ENCODE measurements at regions not wholly inside any gene's neighbourhood (a gene's known extent, or its start where the extent isn't known, plus 50 kb on each side); places are given as distances from the start of the nearest gene placed in this dataset.

GRCh38 chr7:12089951-12090756 lies 120.9 kb upstream of the TMEM106B start:
- ChIA-PET CTCF (interaction anchor here (0.6 kb wide), 1 partner anchor 18 kb away, joined by 3 read pairs; no protein-coding TSS in a partner anchor), POLR2A (no interaction called here)
- DNase-seq (ENCODE audit: extremely low spot score), result no peak
- TF ChIP-seq FOXK2 (IDR thresholded peaks at IDR 0.05) (no peak), ZNF384 (IDR thresholded peaks at IDR 0.05) (no peak)

GRCh38 chr7:12090757-12091221 lies 120.3 kb upstream of the TMEM106B start:
- no peak for DNase-seq (ENCODE audit: extremely low spot score)
- ChIA-PET POLR2A (no interaction called here), CTCF (no interaction called here)
- no peak for TF ChIP-seq FOXM1 (IDR thresholded peaks at IDR 0.05; ENCODE audit: borderline replicate concordance)
- TF ChIP-seq BHLHE40 (IDR thresholded peaks at IDR 0.05; ENCODE audit: borderline replicate concordance), result no peak
- TF ChIP-seq NFRKB (IDR thresholded peaks at IDR 0.05), result no peak
- no peak for TF ChIP-seq TARDBP (IDR thresholded peaks at IDR 0.05)
- TF ChIP-seq SP1 (IDR thresholded peaks at IDR 0.05), result no peak
- TF ChIP-seq L3MBTL2 (conservative IDR thresholded peaks at IDR 0.05), result no peak
- no peak for TF ChIP-seq LEF1 (IDR thresholded peaks at IDR 0.05; ENCODE audit: borderline replicate concordance)
- TF ChIP-seq PKNOX1 (IDR thresholded peaks at IDR 0.05), result no peak
- no peak for TF ChIP-seq CTBP1 (IDR thresholded peaks at IDR 0.05; ENCODE audit: borderline replicate concordance)

GRCh38 chr7:12091231-12091630 lies 119.9 kb upstream of the TMEM106B start:
- no peak for TF ChIP-seq NFRKB (IDR thresholded peaks at IDR 0.05)
- TF ChIP-seq HDGF (IDR thresholded peaks at IDR 0.05; ENCODE audit: borderline replicate concordance), result no peak
- no peak for TF ChIP-seq ARNT (IDR thresholded peaks at IDR 0.05)
- no peak for TF ChIP-seq SUZ12 (IDR thresholded peaks at IDR 0.05)
- TF ChIP-seq CTBP1 (IDR thresholded peaks at IDR 0.05; ENCODE audit: borderline replicate concordance), result no peak
- no peak for TF ChIP-seq LEF1 (IDR thresholded peaks at IDR 0.05; ENCODE audit: borderline replicate concordance)
- TF ChIP-seq FOXM1 (IDR thresholded peaks at IDR 0.05; ENCODE audit: borderline replicate concordance), result no peak
- TF ChIP-seq TARDBP (IDR thresholded peaks at IDR 0.05), result no peak
- no peak for TF ChIP-seq FOXK2 (IDR thresholded peaks at IDR 0.05)
- TF ChIP-seq FOXA1 (IDR thresholded peaks at IDR 0.05), result no peak
- no peak for TF ChIP-seq ELF4 (IDR thresholded peaks at IDR 0.05)
- TF ChIP-seq SP1 (IDR thresholded peaks at IDR 0.05), result no peak
- TF ChIP-seq ZNF384 (IDR thresholded peaks at IDR 0.05), result no peak
- TF ChIP-seq L3MBTL2 (conservative IDR thresholded peaks at IDR 0.05), result no peak
- TF ChIP-seq PKNOX1 (IDR thresholded peaks at IDR 0.05), result no peak
- no peak for TF ChIP-seq BHLHE40 (IDR thresholded peaks at IDR 0.05; ENCODE audit: borderline replicate concordance)
- CTCF ChIA-PET, result no interaction called here
- POLR2A ChIA-PET, result no interaction called here
- no peak for DNase-seq (ENCODE audit: extremely low spot score)

- ChIA-PET POLR2A (no interaction called here), CTCF (no interaction called here)
- no peak for TF ChIP-seq FOXK2 (IDR thresholded peaks at IDR 0.05)
- TF ChIP-seq BHLHE40 (IDR thresholded peaks at IDR 0.05; ENCODE audit: borderline replicate concordance), result no peak
- no peak for TF ChIP-seq FOXA1 (IDR thresholded peaks at IDR 0.05)
- TF ChIP-seq HDGF (IDR thresholded peaks at IDR 0.05; ENCODE audit: borderline replicate concordance), result no peak
- no peak for TF ChIP-seq ZNF384 (IDR thresholded peaks at IDR 0.05)
- no peak for TF ChIP-seq LEF1 (IDR thresholded peaks at IDR 0.05; ENCODE audit: borderline replicate concordance)
- TF ChIP-seq SUZ12 (IDR thresholded peaks at IDR 0.05), result no peak
- TF ChIP-seq ARNT (IDR thresholded peaks at IDR 0.05), result no peak
- TF ChIP-seq CTBP1 (IDR thresholded peaks at IDR 0.05; ENCODE audit: borderline replicate concordance), result no peak
- DNase-seq (ENCODE audit: extremely low spot score), result no peak
Measured at GRCh38 chr7:12092499-12093130, 118.5 kb upstream of the TMEM106B start.

- CTCF ChIA-PET, result no interaction called here
- POLR2A ChIA-PET, result no interaction called here
- TF ChIP-seq PKNOX1 (IDR thresholded peaks at IDR 0.05) (no peak), HDGF (IDR thresholded peaks at IDR 0.05; ENCODE audit: borderline replicate concordance) (no peak), SUZ12 (IDR thresholded peaks at IDR 0.05) (no peak), FOXK2 (IDR thresholded peaks at IDR 0.05) (no peak), LEF1 (IDR thresholded peaks at IDR 0.05; ENCODE audit: borderline replicate concordance) (no peak), FOXM1 (IDR thresholded peaks at IDR 0.05; ENCODE audit: borderline replicate concordance) (no peak), BHLHE40 (IDR thresholded peaks at IDR 0.05; ENCODE audit: borderline replicate concordance) (no peak), NFRKB (IDR thresholded peaks at IDR 0.05) (no peak), SP1 (IDR thresholded peaks at IDR 0.05) (no peak), ARNT (IDR thresholded peaks at IDR 0.05) (no peak), ELF4 (IDR thresholded peaks at IDR 0.05) (no peak), FOXA1 (IDR thresholded peaks at IDR 0.05) (no peak), CTBP1 (IDR thresholded peaks at IDR 0.05; ENCODE audit: borderline replicate concordance) (no peak), L3MBTL2 (conservative IDR thresholded peaks at IDR 0.05) (no peak), TARDBP (IDR thresholded peaks at IDR 0.05) (no peak), ZNF384 (IDR thresholded peaks at IDR 0.05) (no peak)
- no peak for DNase-seq (ENCODE audit: extremely low spot score)
Measured at GRCh38 chr7:12093365-12093764, 117.7 kb upstream of the TMEM106B start.

- CTCF ChIA-PET, result no interaction called here
Measured at GRCh38 chr7:12094365-12094921, 116.7 kb upstream of the TMEM106B start.

More at GRCh38 chr7:12094365-12094921, 116.7 kb upstream of the TMEM106B start:
- TF ChIP-seq PKNOX1 (IDR thresholded peaks at IDR 0.05) (no peak), L3MBTL2 (conservative IDR thresholded peaks at IDR 0.05) (no peak), FOXK2 (IDR thresholded peaks at IDR 0.05) (no peak), FOXM1 (IDR thresholded peaks at IDR 0.05; ENCODE audit: borderline replicate concordance) (no peak), ARNT (IDR thresholded peaks at IDR 0.05) (no peak), SP1 (IDR thresholded peaks at IDR 0.05) (no peak), ELF4 (IDR thresholded peaks at IDR 0.05) (no peak), FOXA1 (IDR thresholded peaks at IDR 0.05) (no peak)
- DNase-seq (ENCODE audit: extremely low spot score), result no peak
- POLR2A ChIA-PET, result no interaction called here

Measured in HEK293T (cell line).